Prostate gland (tissue), 2 donors: ENCODE measurements at regions not wholly inside any gene's neighbourhood (a gene's known extent, or its start where the extent isn't known, plus 50 kb on each side); places are given as distances from the start of the nearest gene placed in this dataset.

Experiments
- CTCF ChIP-seq, 4 experiments: fragments of 200-600 bp in 2 of 4; fragments of 450-650 bp in 2 of 4; sonication (generic) in 2 of 4; IDR thresholded peaks; 1 replicate in 3 of 4; 2 replicates in 1 of 4; pipeline ENCODE4 v1.5.1; 2016 to 2019; ENCODE audit warnings: antibody characterized with exemption in 4 of 4, mild to moderate bottlenecking in 2 of 4, moderate library complexity in 2 of 4
- POLR2A ChIP-seq: fragments of 450-650 bp; IDR thresholded peaks from one replicate; pipeline ENCODE4 v1.6.1; 2016; ENCODE audit warnings: antibody characterized with exemption, mild to moderate bottlenecking

DNA sequence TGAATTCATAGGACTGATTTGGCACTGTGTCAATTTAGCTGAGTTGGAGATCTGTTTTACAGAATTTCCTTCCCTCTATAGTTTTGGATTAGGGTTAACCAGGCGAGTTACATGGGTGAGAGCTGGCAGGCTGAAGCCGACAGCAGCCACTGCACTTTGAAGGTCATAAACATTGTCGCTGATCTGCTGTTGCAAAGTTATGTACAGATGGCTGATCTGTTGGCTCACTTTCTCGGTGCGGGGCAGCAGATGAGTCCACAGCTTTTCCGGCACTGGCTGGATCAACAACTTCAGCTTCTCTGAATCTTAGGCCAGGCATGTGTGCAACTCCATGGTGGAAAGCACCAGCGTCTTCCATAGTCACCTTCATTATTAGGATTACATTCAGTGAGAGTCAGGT lies 173.7 kb downstream of the GPAT3 start:
- TF ChIP-seq CTCF (IDR thresholded peaks at IDR 0.05) = no peak
- no peak for TF ChIP-seq POLR2A
